B cell (primary cell): ENCODE measurements at regions not wholly inside any gene's neighbourhood (a gene's known extent, or its start where the extent isn't known, plus 50 kb on each side); places are given as distances from the start of the nearest gene placed in this dataset.

Source experiments
- ATAC-seq: fragments of 200-7000 bp; cut with Tn5 transposase; one replicate; pipeline ENCODE4 v1.10.0; 2021; ENCODE audit warnings: low read depth, mild to moderate bottlenecking, moderate number of reproducible peaks, moderate library complexity
- CTCF ChIA-PET: fragments of 350-600 bp; sonication (Branson Sonifier 250); formaldehyde crosslinking; loops from one replicate; lab custom pipeline; 2021; ENCODE audit warnings: antibody characterized with exemption, inconsistent platforms; lab: Charles Lee
- POLR2A ChIA-PET: fragments of 350-600 bp; sonication (Branson Sonifier 250); formaldehyde crosslinking; loops from one replicate; lab custom pipeline; 2021; ENCODE audit warnings: antibody characterized with exemption; lab: Charles Lee
- DNase-seq: peaks from one replicate; pipeline ENCODE4 v3.0.0; 2013
- H2AFZ ChIP-seq: 2 replicates; pipeline ENCODE4 v1.6.1; 2012; ENCODE audit warnings: mild to moderate bottlenecking, low read depth, low read length; ENCODE audit not compliant: insufficient read depth, poor library complexity, severe bottlenecking
- H3K27ac ChIP-seq, 2 donors: 1 replicate in 1 of 2; 2 replicates in 1 of 2; pipeline ENCODE4 v1.5.1; 2012 to 2013; ENCODE audit warnings: low read length in 2 of 2, mild to moderate bottlenecking in 2 of 2, moderate library complexity in 1 of 2
- H3K27me3 ChIP-seq, 4 experiments: fragments of 200-600 bp in 1 of 4; sonication (generic) in 1 of 4; replicated peaks in 1 of 4; 1 replicate in 2 of 4; 2 replicates in 2 of 4; pipeline versions ENCODE4 v1.6.1 to v1.7.0; 2013 to 2016; ENCODE audit warnings: low read length in 3 of 4, mild to moderate bottlenecking in 2 of 4, mixed read lengths in 1 of 4, moderate library complexity in 1 of 4; ENCODE audit not compliant: insufficient read depth in 4 of 4, control insufficient read depth in 3 of 4; ENCODE audit errors: control extremely low read depth in 1 of 4
- H3K36me3 ChIP-seq, 2 experiments: replicated peaks in 1 of 2; 1 replicate in 1 of 2; 2 replicates in 1 of 2; pipeline versions ENCODE4 v1.6.1 to v1.7.1; 2013; ENCODE audit warnings: low read length in 1 of 2; ENCODE audit not compliant: insufficient read depth in 2 of 2, control insufficient read depth in 1 of 2; ENCODE audit errors: control extremely low read depth in 1 of 2, extremely low read depth in 1 of 2
- H3K4me1 ChIP-seq, 2 donors: fragments of 200-600 bp in 1 of 2; sonication (generic) in 1 of 2; 1 replicate in 1 of 2; 2 replicates in 1 of 2; pipeline versions ENCODE4 v1.5.1 to v1.6.1; 2013 to 2017; ENCODE audit warnings: low read length in 2 of 2; ENCODE audit not compliant: control insufficient read depth in 2 of 2, insufficient read depth in 2 of 2
- H3K4me2 ChIP-seq: replicated peaks from 2 replicates; pipeline ENCODE3; 2012; ENCODE audit warnings: mild to moderate bottlenecking, low read depth, low read length; ENCODE audit not compliant: poor library complexity, severe bottlenecking
- H3K4me3 ChIP-seq, 5 experiments: fragments of 200-600 bp in 1 of 5; sonication (generic) in 1 of 5; 1 replicate in 3 of 5; 2 replicates in 2 of 5; pipeline versions ENCODE4 v1.5.1 to v1.7.0; 2011 to 2016; ENCODE audit warnings: low read length in 4 of 5, mild to moderate bottlenecking in 4 of 5, low read depth in 2 of 5, control low read depth in 1 of 5, moderate library complexity in 1 of 5; ENCODE audit not compliant: insufficient read depth in 1 of 5; ENCODE audit errors: control extremely low read depth in 1 of 5, extremely low read depth in 1 of 5
- H3K79me2 ChIP-seq: fragments of 200-600 bp; sonication (generic); one replicate; pipeline ENCODE4 v1.6.0; 2016; ENCODE audit warnings: low read length; ENCODE audit not compliant: control insufficient read depth, insufficient read depth
- H3K9ac ChIP-seq: fragments of 200-600 bp; sonication (generic); 2 replicates; pipeline ENCODE4 v1.6.1; 2017; ENCODE audit warnings: mild to moderate bottlenecking, low read length, moderate library complexity
- H3K9me3 ChIP-seq, 3 donors: one replicate each; pipeline versions ENCODE4 v1.6.1 to v1.7.1; 2013; ENCODE audit warnings: low read length in 2 of 3; ENCODE audit not compliant: control insufficient read depth in 2 of 3, insufficient read depth in 1 of 3; ENCODE audit errors: control extremely low read depth in 1 of 3
- H4K20me1 ChIP-seq: 2 replicates; pipeline ENCODE4 v1.6.0; 2012; ENCODE audit warnings: mild to moderate bottlenecking, low read length; ENCODE audit not compliant: insufficient read depth, control insufficient read depth, poor library complexity, severe bottlenecking
- H3K27ac Mint-ChIP-seq: one replicate; pipeline ENCODE4 v1.8.0; 2021; ENCODE audit warnings: mixed read lengths
- H3K27me3 Mint-ChIP-seq: one replicate; pipeline ENCODE4 v1.8.0; 2021; ENCODE audit warnings: mixed read lengths
- H3K4me1 Mint-ChIP-seq: one replicate; pipeline ENCODE4 v1.8.0; 2021; ENCODE audit warnings: mixed read lengths
- H3K4me3 Mint-ChIP-seq: one replicate; pipeline ENCODE4 v1.8.0; 2021; ENCODE audit warnings: mixed read lengths
- H3K9me3 Mint-ChIP-seq: one replicate; pipeline ENCODE4 v1.8.0; 2022; ENCODE audit warnings: mixed read lengths; ENCODE audit not compliant: insufficient read depth
- CTCF ChIP-seq: fragments of 200-600 bp; IDR thresholded peaks from one replicate; pipeline ENCODE4 v1.8.0; 2022; ENCODE audit warnings: antibody characterized with exemption, mild to moderate bottlenecking
- EZH2 ChIP-seq: IDR thresholded peaks from 2 replicates; pipeline ENCODE4 v1.6.1; 2012; ENCODE audit warnings: borderline replicate concordance, low read depth, mild to moderate bottlenecking, moderate library complexity, low read length; ENCODE audit not compliant: insufficient read depth, poor library complexity, severe bottlenecking
- WGBS: methylation state at CpG from one replicate; pipeline ENCODE4 v1.1.5; 2013; ENCODE audit warnings: missing lambda C conversion rate; ENCODE audit not compliant: insufficient coverage; 5-methylcytosine and 5-hydroxymethylcytosine counted together
- intact Hi-C: fragments of 100-400 bp; cut with micrococcal nuclease; formaldehyde crosslinking; loops from one replicate; pipeline ENCODE4 v1.10.0; 2022

- Histone ChIP-seq H3K4me1 (no peaks in the 10 kb centered on the region), H3K27ac (no peak overlapping the region), H3K4me3 (no peak overlapping the region), H4K20me1 (no peaks in the 10 kb centered on the region), H3K9me3 (peaks cover 0 to 4% (median 0%) of the 10 kb centered on the region in 3 donors), H3K27me3 (peaks cover 0 to 45% (median 4%) of the 10 kb centered on the region in 4 experiments), H3K79me2 (no peaks in the 10 kb centered on the region), H3K36me3 (no peaks in the 10 kb centered on the region), H3K9ac (no peak overlapping the region), H3K4me2 (no peak overlapping the region), H2AFZ (no peak overlapping the region)
- TF ChIP-seq CTCF (no peak), EZH2 (no peak)
- H3K4me1 Mint-ChIP-seq = no peaks in the 10 kb centered on the region
- ATAC-seq (no peak), DNase-seq (no peak)
- 75% methylated on average over 10 of the region's 13 CpGs for WGBS
- intact Hi-C loops = no loop called here
- CTCF ChIA-PET = interaction anchor here (0.9 to 2.3 kb wide), 2 partner anchors 74 to 77 kb away, joined by 3 to 5 read pairs; no protein-coding TSS in a partner anchor
- no peak overlapping the region for H3K4me3 Mint-ChIP-seq
- no peak overlapping the region for H3K27ac Mint-ChIP-seq
- POLR2A ChIA-PET = no interaction called here
- peaks cover 45% of the 10 kb centered on the region for H3K27me3 Mint-ChIP-seq
- H3K9me3 Mint-ChIP-seq = no peaks in the 10 kb centered on the region
Measured at GRCh38 chr17:79314617-79315357, 240.2 kb downstream of the ENGASE start.

- peaks cover 0 to 35% (median 5%) of the 10 kb centered on the region in 4 experiments for H3K27me3 ChIP-seq
- intact Hi-C loops = no loop called here
- no peaks in the 10 kb centered on the region for H3K9me3 ChIP-seq
- H3K36me3 ChIP-seq = no peaks in the 10 kb centered on the region
- peaks cover 0 to 5% of the 10 kb centered on the region in 2 donors for H3K4me1 ChIP-seq
- peaks cover 51% of the 10 kb centered on the region for H3K27me3 Mint-ChIP-seq
- H3K79me2 ChIP-seq = no peaks in the 10 kb centered on the region
- H3K4me3 ChIP-seq = no peak overlapping the region
- DNase-seq = no peak
- no peaks in the 10 kb centered on the region for H3K4me1 Mint-ChIP-seq
- H3K27ac Mint-ChIP-seq = no peak overlapping the region
- H3K9me3 Mint-ChIP-seq = no peaks in the 10 kb centered on the region
- POLR2A ChIA-PET = no interaction called here
- WGBS = 86% methylated on average over 2 of the region's 4 CpGs
- no peak overlapping the region for H3K9ac ChIP-seq
- no peak overlapping the region for H2AFZ ChIP-seq
- H3K4me2 ChIP-seq = no peak overlapping the region
- ATAC-seq = no peak
- CTCF ChIA-PET = interaction anchor here (0.7 kb wide), 1 partner anchor 132 kb away, joined by 5 read pairs; no protein-coding TSS in a partner anchor
- no peak overlapping the region for H3K27ac ChIP-seq
- H3K4me3 Mint-ChIP-seq = no peak overlapping the region
- no peak for TF ChIP-seq EZH2
- TF ChIP-seq CTCF = no peak
- H4K20me1 ChIP-seq = no peaks in the 10 kb centered on the region
Measured at GRCh38 chr17:79311373-79311772, 236.7 kb downstream of the ENGASE start.
